GM18870 (cell line): ENCODE measurements at regions not wholly inside any gene's neighbourhood (a gene's known extent, or its start where the extent isn't known, plus 50 kb on each side); places are given as distances from the start of the nearest gene placed in this dataset.

Experiments
- ATAC-seq: cut with Tn5 transposase; IDR thresholded peaks from one replicate; pipeline ENCODE4 v1.9.1; 2021; ENCODE audit warnings: moderate library complexity; ENCODE audit not compliant: unreplicated experiment

- ATAC-seq = no peak
These were observed 1089.9 kb upstream of the CDH6 start for GRCh38 chr5:30103452-30104202.

DNA sequence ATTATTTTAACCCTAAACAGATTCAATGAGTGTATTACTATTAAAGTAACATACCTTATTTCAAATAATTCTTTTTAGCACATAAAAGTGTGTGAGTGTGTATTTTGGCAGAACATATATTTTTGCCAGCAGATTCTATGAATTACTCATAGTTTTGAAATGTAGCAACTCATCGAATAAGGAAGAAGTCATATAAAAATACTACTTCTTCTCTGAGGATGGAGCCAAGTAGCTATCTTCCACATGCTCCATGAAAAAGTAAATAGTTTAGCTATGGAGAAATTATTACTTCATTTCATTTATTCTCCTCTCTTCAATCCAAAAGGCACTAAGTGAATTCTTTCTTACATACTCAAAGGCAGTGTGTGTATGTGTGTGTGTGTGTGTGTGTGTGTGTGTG lies 1090.4 kb upstream of the CDH6 start:
- no peak for ATAC-seq

DNA sequence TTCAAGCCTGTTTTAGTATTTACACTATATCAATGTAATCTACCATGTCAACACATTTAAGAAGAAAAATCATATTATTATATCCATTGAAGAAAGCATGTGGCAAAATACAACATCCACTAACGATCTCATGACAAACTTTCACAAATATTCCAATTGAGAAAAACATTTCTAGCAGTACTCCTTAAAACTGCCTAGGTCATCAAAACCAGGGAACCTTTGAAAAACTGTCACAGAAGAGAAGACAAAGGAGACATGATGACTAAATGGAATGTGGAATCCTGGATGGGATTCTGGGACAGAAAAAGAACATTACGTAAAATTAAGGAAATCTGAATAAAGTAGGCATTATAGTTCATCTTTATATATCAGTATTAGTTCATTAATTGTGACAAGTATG lies 1091.3 kb upstream of the CDH6 start:
- no peak for ATAC-seq

DNA sequence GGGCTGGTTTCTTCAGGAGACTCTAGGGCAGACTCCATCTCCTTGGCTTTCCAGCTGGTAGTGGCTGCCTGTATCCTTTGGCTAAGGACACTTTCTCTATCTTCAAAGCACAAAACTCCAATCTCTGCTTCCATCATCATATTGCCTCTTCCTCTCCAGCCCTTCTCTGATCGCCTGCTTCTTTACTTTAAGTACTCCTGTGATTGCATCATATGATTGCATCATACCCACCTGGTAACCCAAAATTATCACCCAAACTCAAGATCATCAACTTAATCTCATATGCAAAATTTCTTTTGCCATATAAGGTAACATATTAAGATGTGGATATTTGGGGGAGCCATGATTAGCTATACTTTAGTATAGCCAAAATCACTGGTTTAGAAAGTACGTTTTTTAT lies 1092.6 kb upstream of the CDH6 start:
- ATAC-seq = no peak

DNA sequence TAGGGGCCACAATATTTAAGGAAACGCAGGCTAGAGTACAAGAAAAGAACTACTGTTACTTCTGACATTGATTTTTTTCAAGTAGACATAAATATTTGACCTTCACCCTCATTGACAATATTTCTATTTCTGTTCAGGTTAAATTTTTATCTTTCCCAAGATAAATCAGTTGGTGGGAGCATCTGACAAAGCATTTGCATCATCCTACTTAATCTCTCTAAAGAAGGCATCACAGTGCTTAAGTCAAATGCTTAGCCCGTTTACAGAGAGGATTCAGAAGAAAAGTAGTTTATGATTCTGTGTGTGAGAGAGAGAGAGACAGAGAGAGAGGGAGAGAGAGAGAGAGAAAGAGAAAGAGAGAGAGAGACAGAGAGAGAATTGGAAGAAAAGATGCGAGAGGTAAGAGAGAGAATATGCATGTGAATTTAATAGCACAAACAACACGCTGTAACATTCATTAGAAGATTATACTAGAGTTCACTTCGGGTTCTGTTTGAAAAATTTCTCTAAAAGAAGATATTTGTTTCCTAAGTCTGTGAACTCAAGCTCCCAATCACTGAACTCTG lies 1093.3 kb upstream of the CDH6 start:
- ATAC-seq = no peak

GRCh38 chr5:30099634-30100033 lies 1093.9 kb upstream of the CDH6 start:
- no peak for ATAC-seq

DNA sequence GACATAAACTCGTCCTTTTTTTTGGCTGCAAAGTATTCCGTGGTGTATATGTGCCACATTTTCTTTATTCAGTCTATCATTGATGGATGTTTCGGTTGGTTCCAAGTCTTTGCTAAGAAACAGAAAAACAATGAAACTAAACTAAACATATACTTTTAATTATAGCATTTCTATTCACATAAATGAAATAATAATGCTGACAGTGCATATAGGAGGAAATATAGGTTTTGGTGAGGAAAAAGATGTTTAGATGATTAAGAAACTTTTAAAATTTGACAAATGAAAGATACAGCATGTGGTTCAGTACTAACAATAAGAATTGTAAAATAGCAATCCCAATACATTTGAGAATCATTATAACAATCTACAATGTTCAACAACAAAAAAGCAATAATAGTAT lies 1094.5 kb upstream of the CDH6 start:
- ATAC-seq = no peak

GRCh38 chr5:30092548-30092947 lies 1100.9 kb upstream of the CDH6 start:
- no peak for ATAC-seq

DNA sequence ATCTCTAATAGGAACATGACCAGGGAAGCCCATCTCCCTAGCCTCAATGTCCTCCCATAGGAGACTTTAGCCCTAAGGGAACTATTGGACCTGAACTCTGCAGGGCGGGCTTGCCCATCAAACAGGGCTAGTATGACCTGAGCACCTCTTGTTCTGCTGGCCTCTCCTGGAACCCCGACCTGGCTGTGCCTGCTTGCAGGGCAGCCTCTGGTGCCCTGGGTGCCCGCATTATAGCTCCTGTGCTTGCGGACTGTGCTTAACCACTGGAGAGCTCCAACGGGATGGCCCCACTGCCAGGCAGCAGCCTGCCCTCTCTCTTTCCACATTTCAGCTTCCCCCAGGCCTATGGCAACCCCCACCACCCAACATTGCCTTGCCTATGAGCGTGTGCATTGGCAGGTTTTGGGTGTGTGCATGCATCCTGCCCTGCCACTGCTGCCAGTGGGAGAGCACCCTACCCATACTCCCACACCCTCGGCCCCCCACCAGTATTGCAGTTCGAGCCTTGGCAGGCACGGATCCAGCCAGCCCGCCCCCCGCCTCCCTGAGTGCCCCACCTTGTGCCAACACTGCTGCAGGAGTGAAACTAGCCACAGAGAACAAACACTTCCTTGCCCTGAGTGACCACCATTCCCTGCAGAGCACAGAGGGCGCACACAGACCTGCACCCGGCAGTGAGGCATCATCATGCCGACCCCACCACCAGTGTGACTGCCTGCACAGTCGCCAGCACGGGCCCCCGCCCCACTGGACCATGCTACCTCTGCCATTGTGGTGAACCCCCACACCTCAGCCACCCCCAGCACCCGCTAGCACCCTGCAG lies 1123.8 kb upstream of the CDH6 start:
- ATAC-seq = no peak

- ATAC-seq = no peak
These were observed 1130.0 kb upstream of the CDH6 start for GRCh38 chr5:30063503-30063902.

DNA sequence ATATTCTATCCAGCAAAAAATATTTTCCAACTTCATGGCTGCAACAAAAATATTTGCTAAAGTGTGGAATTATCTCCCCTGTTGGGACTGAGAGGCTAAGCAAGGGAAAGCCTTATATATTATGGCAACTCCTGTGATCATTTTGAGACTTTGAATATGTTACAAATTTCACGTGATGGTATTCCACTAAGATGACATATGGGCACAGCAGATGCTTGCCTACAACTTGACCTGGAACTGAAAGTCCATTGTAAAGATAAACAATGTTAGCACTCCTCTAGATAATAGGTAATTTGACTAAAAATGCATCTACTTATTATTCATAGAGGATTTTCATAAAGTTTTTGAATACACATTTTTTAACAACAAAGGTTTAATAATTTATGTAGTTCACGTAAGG lies 1141.5 kb upstream of the CDH6 start:
- ATAC-seq = no peak

DNA sequence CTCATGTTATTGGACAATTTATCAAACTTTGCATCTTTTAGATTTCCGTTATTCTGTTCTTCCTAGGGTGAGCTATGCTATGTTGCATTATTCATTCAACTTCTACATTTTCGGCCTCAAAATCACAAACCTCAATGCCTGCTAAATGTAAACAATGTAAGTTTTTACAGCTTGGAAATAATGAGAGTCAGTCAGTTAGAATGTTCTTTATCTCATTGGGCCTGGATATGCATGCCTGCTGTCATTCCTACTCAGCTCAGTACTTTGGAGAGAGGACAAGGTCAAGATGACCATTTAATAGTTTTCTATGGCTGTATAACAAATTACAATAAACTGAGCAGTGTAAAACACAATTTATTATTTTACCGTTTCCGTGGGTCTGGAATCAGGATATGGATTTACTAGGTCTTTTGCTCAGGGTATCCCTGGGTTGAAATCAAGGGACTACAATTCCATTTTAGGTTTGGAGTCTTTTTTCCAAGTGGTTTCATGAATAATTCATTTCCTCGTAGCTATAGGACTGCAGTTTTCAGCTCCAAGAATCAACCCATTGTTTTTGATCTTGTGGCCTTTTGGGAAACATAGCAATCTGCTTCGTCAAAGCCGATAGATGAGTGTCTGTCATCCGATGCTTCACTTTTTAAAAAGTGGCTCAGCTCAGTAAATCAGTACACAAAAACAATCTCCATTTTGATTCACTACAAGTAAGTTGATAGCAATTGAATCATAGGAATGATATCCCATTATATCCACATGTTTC lies 1143.2 kb upstream of the CDH6 start:
- ATAC-seq = no peak

- no peak for ATAC-seq
These were observed 1150.8 kb upstream of the CDH6 start for GRCh38 chr5:30042677-30043076.

DNA sequence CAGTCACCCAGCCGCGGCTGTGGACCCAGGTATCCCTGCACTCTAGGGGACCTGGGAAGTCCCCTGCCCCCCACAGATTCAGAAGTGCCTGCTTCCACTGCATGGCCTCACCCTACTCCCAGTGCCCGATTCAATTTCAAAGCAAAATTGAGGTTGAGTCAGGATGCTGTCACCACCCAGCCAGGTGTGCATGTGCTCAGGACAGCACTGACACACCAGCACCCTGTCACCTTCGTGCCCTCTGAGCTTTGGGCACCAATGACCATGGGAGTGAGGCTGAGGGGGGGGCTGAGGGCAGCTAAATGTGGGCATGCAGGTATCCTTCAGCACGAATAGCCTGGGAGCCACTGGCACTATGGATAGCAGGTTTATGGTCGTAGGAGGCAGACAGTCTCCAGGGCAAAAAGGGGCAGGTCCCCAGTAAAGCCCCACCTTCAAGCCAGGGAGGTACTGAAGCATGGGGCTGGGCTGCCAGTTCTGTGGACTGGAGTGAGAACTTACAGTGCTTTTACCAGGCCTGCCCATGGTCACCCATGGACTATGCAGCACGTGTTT lies 1151.6 kb upstream of the CDH6 start:
- ATAC-seq = no peak

DNA sequence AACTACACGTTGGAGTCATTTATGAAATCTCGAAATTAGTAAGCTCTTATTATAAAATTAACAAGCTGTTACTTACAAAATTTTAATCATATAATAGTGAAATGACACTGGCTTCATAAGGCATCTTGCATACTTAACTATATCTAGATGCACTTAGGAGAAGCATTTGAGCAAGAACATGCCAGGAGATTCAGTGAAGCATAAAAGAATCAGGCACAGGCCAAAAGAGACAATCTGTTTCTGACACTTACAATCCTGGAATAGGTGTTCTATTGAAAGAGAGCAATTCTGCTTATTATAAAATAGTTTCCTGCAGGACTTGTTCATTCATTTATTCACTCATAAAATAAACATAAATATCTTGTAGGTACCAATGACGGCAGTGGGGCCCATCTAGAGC lies 1152.2 kb upstream of the CDH6 start:
- ATAC-seq = no peak

DNA sequence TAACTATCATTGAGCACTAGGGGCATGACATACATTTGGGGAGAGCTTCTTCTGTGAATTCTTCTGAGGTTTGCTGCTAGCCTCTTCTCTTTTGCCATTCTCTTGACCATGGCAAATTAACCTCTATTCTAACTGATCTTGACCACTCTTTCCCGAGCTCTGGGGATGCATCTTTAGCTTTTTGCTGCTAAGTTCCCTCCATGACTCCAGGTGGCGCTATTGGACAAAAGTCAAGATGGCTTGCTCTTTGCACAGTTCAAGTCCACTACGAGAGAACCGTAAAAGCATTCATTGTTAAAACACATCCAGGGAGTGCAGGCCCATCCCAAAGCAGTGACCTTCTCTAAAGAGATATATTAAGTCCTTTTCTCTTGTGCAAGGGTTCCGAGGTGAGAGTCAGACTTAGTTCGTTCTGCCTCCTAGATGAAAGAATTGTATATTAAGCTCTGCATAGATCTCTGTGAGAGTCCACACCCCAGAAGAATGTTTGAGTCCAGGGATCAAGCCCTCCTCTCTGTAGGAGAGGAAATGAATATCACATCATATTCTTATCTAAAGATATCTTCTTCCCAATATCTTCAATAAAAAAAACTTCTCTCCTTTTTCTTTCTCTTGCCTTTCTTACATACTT lies 1152.9 kb upstream of the CDH6 start:
- peak; percentile 48 for ATAC-seq

GRCh38 chr5:30039379-30039778 lies 1154.1 kb upstream of the CDH6 start:
- no peak for ATAC-seq

- no peak for ATAC-seq
These were observed 1158.6 kb upstream of the CDH6 start for GRCh38 chr5:30034870-30035269.

DNA sequence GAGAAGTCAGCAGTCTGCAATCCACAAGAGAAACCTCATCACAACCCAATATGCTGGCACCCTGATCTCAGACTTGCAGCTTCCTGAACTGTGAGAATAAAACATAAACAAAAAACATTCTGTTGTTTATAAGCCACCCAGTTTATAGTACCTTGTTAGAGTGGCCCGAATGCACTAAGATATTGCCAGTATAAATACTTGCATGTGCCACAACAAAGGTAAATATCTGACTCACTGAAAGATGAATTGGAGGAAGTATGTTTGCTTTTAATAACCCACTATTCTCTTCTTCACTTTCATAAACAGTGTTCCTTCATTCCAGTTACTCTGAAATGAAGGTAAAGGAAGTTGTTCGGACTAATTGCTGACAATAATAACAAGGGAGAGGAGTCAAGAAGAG lies 1163.4 kb upstream of the CDH6 start:
- no peak for ATAC-seq

DNA sequence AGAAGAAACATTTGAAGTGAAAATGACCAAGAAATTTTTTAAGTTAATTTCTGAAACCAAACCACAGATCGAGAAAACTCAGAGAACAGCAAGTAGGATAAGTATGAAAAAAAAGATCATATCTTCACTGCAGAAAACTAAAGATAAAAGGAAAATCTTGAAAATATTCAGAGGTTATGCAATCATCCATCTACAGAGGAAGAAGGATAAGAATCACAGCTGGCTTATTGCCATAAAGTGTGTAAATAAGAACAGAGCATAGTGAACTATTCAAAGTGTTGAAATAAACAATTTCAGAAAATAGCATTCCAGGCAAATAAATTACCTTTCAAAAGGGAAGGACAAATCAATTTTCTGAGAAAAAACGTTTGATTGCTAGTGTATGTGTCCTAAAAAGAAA lies 1191.7 kb upstream of the CDH6 start:
- ATAC-seq = no peak

DNA sequence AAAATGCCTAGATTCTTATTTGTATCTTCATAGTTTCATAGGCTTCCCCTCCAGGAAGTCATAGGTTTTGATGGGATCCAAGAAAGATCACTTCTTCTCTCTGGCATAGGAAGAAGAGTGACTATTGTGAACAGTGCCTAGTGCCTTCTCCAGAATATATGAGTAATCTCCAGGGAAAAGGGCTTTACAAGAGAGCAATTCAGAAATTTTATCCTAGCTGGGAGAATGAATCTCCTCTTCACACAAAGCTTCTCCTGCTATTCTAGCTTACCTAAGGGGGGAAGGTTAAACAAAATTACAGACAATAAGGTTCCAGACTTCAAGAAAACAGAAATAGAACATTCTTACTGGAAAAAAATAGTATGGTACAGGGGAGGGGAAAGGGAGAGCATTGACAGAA lies 1193.3 kb upstream of the CDH6 start:
- ATAC-seq = no peak
